ENCODE measurements at regions not wholly inside any gene's neighbourhood (a gene's known extent, or its start where the extent isn't known, plus 50 kb on each side); places are given as distances from the start of the nearest gene placed in this dataset.

DNA sequence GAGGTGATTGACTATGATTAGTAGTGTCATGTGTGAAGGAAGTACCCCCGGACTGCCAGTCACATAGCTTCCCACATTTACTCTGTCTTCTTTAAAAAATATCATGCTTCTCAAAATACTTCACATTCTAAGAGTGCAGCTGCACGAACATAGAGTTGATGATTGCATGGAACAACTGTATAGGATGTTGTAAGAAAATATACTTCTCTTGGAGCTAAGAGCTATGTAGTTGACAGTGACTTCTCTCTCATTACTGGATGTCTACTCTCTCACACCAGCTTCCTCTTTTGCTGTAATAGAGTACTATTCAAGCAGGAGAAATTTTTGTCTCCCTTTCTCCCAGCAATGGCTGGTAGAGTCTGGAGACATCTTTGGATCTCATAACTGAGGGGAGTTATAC is 99.4 kb upstream of the PUDP start:
- Histone ChIP-seq H3K36me3 (no peaks in the 10 kb centered on the region), H3K9me3 (no peaks in the 10 kb centered on the region), H3K4me1 (no peaks in the 10 kb centered on the region), H3K27ac (no peak overlapping the region), H3K4me3 (no peak overlapping the region), H3K27me3 (no peaks in the 10 kb centered on the region)
- intact Hi-C loops (cut with DNase I): no loop called here
- DNase-seq (ENCODE audit: low spot score in 2 of 2): no peak
- TF ChIP-seq, protein P1, sequence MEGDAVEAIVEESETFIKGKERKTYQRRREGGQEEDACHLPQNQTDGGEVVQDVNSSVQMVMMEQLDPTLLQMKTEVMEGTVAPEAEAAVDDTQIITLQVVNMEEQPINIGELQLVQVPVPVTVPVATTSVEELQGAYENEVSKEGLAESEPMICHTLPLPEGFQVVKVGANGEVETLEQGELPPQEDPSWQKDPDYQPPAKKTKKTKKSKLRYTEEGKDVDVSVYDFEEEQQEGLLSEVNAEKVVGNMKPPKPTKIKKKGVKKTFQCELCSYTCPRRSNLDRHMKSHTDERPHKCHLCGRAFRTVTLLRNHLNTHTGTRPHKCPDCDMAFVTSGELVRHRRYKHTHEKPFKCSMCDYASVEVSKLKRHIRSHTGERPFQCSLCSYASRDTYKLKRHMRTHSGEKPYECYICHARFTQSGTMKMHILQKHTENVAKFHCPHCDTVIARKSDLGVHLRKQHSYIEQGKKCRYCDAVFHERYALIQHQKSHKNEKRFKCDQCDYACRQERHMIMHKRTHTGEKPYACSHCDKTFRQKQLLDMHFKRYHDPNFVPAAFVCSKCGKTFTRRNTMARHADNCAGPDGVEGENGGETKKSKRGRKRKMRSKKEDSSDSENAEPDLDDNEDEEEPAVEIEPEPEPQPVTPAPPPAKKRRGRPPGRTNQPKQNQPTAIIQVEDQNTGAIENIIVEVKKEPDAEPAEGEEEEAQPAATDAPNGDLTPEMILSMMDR (IDR thresholded peaks at IDR 0.05): no peak

DNA sequence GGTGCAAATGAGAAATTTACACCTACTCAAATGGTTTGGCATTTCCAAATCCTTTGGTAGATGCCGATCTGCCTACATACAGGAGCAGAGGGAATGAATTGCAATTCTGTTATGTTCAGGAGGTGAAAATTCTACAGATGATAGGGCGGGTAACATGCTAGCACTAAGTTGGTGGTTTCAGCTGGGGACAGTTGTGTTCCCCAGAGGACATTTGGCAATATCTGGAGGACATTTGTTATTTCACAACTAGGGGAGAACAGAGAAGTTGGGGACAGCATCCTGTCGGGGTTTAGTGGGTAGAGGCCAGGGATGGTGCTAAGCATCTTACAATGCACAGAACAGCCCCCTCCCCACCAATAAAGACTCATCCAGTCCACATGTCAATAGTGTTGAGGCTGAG is 96.5 kb upstream of the PUDP start:
- no peak for DNase-seq (ENCODE audit: low spot score in 2 of 2)
- H3K27me3 ChIP-seq: no peaks in the 10 kb centered on the region
- TF ChIP-seq, protein P1 (IDR thresholded peaks at IDR 0.05): no peak
- intact Hi-C loops (cut with DNase I): no loop called here
- no peak overlapping the region for H3K4me3 ChIP-seq
- H3K27ac ChIP-seq: no peak overlapping the region
- no peaks in the 10 kb centered on the region for H3K36me3 ChIP-seq
- H3K9me3 ChIP-seq: no peaks in the 10 kb centered on the region
- no peaks in the 10 kb centered on the region for H3K4me1 ChIP-seq

DNA sequence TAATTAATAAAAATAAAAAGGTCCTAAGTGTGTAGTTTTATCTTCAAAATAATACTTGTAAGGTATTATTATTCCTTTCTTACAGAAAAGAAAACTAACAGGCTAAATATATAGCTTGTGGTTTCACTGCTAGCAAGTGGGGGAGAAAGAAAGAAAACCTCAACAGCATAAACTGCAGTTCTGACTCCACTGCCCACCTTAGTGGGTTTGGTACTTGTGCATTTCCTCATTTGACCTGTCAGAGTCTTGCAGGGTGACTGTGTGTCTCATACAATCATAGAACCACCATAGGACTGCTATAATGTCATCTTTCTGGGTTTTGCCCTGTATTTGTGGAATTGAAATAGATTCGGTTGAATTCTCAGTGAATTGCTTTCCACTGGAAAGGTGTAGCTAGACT is 94.7 kb upstream of the PUDP start:
- Histone ChIP-seq H3K36me3 (no peaks in the 10 kb centered on the region), H3K4me3 (no peak overlapping the region), H3K9me3 (no peaks in the 10 kb centered on the region), H3K27me3 (no peaks in the 10 kb centered on the region), H3K4me1 (no peaks in the 10 kb centered on the region), H3K27ac (no peak overlapping the region)
- intact Hi-C loops (cut with DNase I): no loop called here
- DNase-seq (ENCODE audit: low spot score in 2 of 2): no peak
- TF ChIP-seq, protein P1 (IDR thresholded peaks at IDR 0.05): no peak

DNA sequence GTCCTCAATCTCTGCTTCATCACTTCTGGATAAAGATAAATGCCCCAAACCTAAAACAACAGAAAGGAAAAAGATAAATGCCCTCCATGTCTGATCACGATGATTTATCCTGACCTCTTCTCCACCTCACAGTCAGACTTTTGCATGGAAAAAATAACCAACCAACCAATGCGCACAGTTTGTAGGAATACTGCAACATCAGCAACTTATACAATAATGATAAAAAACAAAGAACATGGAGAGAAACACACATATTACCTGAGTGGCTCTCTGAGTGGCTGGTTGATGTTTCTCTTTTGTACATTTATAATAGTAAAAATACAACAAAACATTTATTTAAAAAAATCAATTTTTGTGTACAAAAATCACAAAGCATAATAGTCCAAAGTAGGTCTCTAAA is 93.0 kb upstream of the PUDP start:
- TF ChIP-seq, protein P1 (IDR thresholded peaks at IDR 0.05): no peak
- no peak for DNase-seq (ENCODE audit: low spot score in 2 of 2)
- H3K4me1 ChIP-seq: no peaks in the 10 kb centered on the region
- H3K4me3 ChIP-seq: no peak overlapping the region
- intact Hi-C loops (cut with DNase I): no loop called here
- no peaks in the 10 kb centered on the region for H3K27me3 ChIP-seq
- H3K36me3 ChIP-seq: no peaks in the 10 kb centered on the region
- no peaks in the 10 kb centered on the region for H3K9me3 ChIP-seq
- no peak overlapping the region for H3K27ac ChIP-seq

DNA sequence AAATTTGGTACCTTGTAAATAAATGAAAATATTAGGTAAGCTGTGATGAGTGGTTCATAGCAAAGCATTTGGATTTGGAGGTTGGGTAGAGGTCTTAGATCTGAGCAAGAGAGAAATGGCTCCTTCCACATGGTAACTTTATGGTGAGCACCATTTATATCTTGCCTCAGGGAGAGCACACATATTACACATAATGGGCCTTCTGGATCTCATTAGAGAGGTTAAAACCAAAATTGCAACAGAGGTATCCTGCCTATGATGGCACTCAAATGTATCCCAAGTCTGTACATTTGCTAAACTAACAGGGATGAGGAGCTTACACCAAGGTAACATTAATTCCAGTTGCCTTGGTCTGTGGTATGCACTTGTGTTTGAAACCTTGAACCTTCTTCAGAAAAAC is 87.1 kb upstream of the PUDP start:
- Histone ChIP-seq H3K4me1 (no peaks in the 10 kb centered on the region), H3K27ac (no peak overlapping the region), H3K27me3 (no peaks in the 10 kb centered on the region), H3K9me3 (no peaks in the 10 kb centered on the region), H3K36me3 (no peaks in the 10 kb centered on the region), H3K4me3 (no peak overlapping the region)
- TF ChIP-seq, protein P1 (IDR thresholded peaks at IDR 0.05): no peak
- intact Hi-C loops (cut with DNase I): no loop called here
- no peak for DNase-seq (ENCODE audit: low spot score in 2 of 2)
